Nephron (organoid): ENCODE measurements at regions not wholly inside any gene's neighbourhood (a gene's known extent, or its start where the extent isn't known, plus 50 kb on each side); places are given as distances from the start of the nearest gene placed in this dataset.

Source experiments
- H3K27ac Mint-ChIP-seq, 3 experiments: 2 replicates each; pipeline ENCODE4 v1.8.0; 2020; ENCODE audit warnings: mixed read lengths in 3 of 3, mild to moderate bottlenecking in 2 of 3, moderate library complexity in 1 of 3
- H3K27me3 Mint-ChIP-seq: 2 replicates; pipeline ENCODE4 v1.8.0; 2021; ENCODE audit warnings: low read depth, mild to moderate bottlenecking, moderate library complexity, mixed read lengths
- H3K36me3 Mint-ChIP-seq: 2 replicates; pipeline ENCODE4 v1.8.0; 2020; ENCODE audit warnings: low read depth, mixed read lengths
- H3K4me1 Mint-ChIP-seq: 2 replicates; pipeline ENCODE4 v1.8.0; 2020; ENCODE audit warnings: mixed read lengths
- H3K4me3 Mint-ChIP-seq, 3 experiments: 2 replicates each; pipeline ENCODE4 v1.8.0; 2020; ENCODE audit warnings: mild to moderate bottlenecking in 3 of 3, mixed read lengths in 3 of 3, moderate library complexity in 2 of 3
- H3K9me3 Mint-ChIP-seq: 2 replicates; pipeline ENCODE4 v1.8.0; 2020; ENCODE audit warnings: mixed read lengths
- TF ChIP-seq, protein P1 (sequence below), 3 experiments: fragments of 200-600 bp; sonication (generic); IDR thresholded peaks; one replicate each; pipeline ENCODE4 v1.5.0; 2021; ENCODE audit warnings: antibody characterized with exemption in 3 of 3; ENCODE audit not compliant: unreplicated experiment in 3 of 3

DNA sequence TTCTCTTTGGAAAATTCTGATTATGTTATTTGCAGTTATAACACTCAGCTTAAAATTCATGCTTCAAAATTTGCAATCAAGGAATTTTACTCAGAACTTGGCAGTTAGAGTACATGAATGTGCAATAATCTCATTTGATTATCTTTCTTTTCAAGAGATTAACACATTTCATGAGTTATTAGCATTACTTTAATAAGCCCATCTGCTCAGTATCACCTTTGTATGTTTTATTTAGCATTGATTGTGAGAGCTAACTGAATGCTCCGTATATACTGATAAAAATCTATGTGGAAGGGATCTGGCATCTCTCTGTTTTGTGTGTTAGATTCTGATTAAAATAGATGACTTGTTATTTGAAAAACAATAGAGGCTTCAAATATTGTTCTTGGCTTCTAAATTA lies 55.6 kb upstream of the CPNE8 start:
- Mint-ChIP-seq H3K4me3 (no peak overlapping the region), H3K36me3 (no peaks in the 10 kb centered on the region), H3K27me3 (no peaks in the 10 kb centered on the region), H3K4me1 (no peaks in the 10 kb centered on the region), H3K27ac (no peak overlapping the region), H3K9me3 (peaks cover under 1% of the 10 kb centered on the region)
- TF ChIP-seq, protein P1, sequence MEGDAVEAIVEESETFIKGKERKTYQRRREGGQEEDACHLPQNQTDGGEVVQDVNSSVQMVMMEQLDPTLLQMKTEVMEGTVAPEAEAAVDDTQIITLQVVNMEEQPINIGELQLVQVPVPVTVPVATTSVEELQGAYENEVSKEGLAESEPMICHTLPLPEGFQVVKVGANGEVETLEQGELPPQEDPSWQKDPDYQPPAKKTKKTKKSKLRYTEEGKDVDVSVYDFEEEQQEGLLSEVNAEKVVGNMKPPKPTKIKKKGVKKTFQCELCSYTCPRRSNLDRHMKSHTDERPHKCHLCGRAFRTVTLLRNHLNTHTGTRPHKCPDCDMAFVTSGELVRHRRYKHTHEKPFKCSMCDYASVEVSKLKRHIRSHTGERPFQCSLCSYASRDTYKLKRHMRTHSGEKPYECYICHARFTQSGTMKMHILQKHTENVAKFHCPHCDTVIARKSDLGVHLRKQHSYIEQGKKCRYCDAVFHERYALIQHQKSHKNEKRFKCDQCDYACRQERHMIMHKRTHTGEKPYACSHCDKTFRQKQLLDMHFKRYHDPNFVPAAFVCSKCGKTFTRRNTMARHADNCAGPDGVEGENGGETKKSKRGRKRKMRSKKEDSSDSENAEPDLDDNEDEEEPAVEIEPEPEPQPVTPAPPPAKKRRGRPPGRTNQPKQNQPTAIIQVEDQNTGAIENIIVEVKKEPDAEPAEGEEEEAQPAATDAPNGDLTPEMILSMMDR (IDR thresholded peaks at IDR 0.05; ENCODE audit: unreplicated experiment in 3 of 3) = no peak

DNA sequence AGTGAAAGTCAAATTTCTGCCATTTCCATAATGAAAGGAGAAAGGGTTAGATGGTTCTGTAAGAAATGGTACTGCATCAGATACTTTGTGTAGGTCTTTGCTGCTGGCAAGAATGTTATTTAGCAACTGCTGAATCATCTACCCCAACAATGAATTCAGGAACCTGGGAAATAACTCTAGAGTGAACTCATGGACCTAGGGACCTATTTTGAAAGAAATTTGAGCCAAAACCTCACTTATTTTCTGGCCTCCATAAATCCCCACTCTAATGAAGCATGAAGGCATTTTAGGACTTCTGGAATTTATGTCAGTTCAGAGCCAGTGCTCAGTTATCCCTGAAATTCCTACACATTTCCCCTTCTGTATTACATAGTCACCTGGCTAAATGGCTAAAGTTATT lies 50.9 kb upstream of the CPNE8 start:
- H3K4me1 Mint-ChIP-seq = no peaks in the 10 kb centered on the region
- H3K4me3 Mint-ChIP-seq = no peak overlapping the region
- H3K36me3 Mint-ChIP-seq = no peaks in the 10 kb centered on the region
- H3K27ac Mint-ChIP-seq = no peak overlapping the region
- TF ChIP-seq, protein P1 (IDR thresholded peaks at IDR 0.05; ENCODE audit: unreplicated experiment in 3 of 3) = no peak
- H3K9me3 Mint-ChIP-seq = peaks cover 4% of the 10 kb centered on the region
- no peaks in the 10 kb centered on the region for H3K27me3 Mint-ChIP-seq
